DMS53 (cell line): ENCODE measurements at regions not wholly inside any gene's neighbourhood (a gene's known extent, or its start where the extent isn't known, plus 50 kb on each side); places are given as distances from the start of the nearest gene placed in this dataset.

Source experiments
- DNase-seq: peaks from one replicate; lab custom pipeline; 2025; lab: John Stamatoyannopoulos, UW

DNA sequence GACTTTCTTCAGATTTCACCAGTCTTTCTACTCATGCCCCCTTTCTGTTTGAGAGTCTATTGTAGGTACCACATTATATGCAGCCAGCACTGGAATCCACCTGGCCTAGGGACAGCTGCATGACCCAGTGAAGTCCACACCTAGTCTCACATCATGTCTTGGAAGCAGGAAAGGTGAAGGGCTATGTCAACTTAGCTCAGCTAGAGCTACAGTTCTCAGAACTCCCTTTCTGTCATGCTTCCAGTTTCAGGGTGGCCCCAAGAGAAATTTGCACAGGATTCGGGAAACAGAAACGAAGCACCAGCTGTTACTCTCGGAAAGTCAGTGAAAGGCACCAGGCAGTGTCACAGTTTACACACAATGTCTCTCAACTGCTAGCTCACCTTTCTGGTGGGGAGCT lies 51.6 kb upstream of the NLRP1 start:
- DNase-seq = no peak

DNA sequence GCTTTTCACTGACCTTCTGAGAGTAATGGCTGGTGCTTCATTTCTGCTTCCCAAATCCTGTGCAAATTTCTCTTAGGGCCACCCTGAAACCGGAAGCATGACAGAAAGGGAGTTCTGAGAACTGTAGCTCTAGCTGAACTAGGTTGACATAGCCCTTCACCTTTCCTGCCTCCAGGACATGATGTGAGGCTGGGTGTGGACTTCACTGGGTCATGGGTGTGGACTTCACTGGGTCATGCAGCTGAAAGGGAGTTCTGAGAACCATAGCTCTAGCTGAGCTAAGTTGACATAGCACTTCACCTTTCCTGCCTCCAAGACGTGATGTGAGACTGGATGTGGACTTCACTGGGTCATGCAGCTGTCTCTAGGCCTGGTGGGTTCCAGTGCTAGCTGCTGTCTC lies 54.3 kb upstream of the NLRP1 start:
- no peak for DNase-seq

DNA sequence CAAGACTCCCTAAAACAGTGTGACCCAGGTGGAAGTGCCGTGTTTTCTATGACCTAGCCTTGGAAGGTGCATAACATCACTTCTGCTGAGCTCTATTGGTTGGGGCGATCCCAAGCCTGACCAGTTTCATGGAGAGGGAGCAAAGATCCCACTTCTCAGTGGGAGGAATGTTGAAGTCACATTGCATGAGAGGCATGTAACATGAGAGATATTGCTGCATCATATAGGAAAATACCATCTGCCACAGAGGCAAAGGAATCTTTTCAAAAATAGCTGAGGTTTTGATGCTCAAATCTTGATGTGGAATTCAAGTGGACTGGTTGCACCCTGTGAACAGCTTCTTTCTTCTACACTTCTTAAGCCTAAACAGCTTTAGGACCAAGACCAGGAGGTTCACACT lies 56.4 kb upstream of the NLRP1 start:
- no peak for DNase-seq

DNA sequence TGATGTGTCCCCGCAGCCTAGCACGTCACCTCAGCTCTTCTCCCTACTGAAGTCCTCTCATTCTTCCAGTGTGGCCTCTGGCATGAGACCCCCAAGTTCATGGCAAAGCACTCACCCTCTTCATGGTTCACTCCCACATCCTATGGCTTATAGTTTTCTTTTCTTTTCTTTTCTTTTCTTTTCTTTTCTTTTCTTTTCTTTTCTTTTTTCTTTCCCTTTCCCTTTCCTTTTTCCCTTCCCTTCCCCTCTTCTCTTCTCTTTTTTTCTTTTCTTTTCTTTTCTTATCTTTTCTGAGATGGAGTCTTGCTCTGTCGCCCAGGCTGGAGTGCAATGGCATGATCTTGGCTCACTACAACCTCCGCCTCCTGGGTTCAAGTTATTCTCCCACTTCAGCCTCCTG lies 58.4 kb upstream of the NLRP1 start:
- no peak for DNase-seq

DNA sequence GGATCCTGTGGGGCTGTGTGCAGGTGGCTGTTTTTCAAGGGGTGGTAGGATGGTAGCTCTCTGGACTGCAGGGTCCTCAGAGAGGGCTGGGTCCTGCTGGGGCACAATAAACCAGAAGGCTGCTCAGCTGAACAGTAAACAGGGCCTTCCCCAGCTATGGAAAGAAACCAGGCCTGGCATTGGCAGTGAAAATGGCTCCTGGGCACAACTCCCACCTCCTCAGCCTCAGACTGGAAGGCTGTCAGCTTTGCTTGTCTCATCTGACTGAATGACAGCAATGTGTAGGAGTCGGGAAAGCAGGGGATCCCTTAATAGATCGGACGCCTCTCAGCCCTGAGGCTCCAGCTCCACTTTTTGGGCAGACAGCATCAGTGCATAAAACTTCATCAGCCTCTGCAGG lies 59.8 kb upstream of the NLRP1 start:
- no peak for DNase-seq

DNA sequence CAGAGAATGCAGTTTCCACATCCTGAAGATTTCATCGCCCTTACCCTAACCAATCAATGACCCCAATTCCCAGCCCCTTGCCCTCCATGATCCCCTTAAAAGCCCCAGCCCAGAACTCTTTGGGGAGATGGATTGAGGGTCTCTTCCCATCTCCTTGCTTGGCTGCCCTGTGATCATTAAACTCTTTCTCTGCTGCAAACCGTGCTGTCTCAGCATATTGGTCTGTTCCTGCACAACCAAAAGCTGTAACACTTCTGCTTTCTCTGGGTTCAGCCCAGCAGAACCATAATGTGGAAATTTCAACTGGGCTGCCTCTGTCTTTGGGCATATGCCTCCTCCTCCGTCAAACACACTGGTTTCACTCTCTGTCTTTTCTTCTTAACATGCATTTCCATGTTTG lies 67.0 kb upstream of the NLRP1 start:
- DNase-seq = no peak

DNA sequence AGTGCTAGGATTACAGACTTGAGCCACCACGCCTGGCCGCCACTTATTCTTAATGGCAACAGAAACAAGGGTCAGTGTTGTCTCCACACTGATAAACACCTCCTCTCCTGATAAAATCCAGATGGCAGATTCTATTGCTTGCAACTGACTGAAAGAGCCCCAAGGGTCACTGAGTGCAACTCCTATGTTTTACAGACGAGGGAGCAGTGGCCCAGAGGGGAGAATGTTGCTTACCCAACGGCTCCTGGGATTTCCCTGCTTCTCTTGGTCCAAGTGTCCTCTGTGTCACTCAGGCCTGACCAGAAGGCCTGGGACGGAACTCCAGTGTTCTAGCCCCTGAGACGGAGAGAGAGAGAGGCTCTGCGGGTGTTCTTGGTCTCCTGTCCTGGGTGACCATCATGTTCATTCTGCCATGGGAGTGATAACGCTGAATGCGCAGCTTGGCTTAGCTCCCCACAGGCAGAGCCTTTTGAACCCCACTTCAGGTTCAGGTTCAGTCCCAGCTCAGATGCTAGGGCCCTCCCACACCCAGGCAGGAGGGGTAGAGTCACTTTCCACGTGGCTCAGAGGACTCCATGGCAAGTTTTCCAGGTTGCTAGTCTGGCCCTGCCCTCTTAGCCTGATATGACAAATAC lies 77.3 kb upstream of the NLRP1 start:
- peak; percentile 18 for DNase-seq

DNA sequence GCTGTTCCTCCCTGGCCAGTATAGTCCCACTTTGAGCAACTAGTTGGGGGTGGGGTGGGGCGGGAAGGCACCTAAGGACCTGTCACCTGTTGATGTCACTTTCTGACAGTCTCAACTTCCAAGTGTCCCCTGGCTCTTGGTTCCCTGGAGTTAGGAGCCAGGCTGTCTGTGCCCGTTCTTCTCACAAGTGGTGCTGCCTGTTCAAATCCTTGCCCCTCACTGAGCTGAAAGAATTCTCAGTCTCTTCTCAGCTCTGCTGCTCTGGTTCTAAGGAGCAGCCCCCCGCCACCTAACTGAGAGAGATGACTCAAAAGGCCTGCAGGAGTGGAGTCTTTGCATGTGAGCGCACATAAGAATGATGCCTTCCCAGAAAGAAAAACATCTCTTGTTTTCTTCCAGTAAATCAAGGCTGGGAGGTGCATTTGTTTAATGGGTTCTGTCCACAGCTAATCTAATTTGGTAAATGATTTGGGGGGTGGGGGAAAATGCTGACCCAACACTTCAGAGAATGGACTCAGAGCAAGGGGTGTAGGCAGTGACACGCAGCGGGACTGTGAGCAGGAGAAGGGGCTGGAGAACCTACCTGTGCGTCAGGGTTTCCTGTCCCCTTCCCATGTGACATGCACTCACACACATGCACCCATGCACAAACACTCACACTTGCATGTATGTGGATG lies 78.2 kb upstream of the NLRP1 start:
- DNase-seq = no peak

DNA sequence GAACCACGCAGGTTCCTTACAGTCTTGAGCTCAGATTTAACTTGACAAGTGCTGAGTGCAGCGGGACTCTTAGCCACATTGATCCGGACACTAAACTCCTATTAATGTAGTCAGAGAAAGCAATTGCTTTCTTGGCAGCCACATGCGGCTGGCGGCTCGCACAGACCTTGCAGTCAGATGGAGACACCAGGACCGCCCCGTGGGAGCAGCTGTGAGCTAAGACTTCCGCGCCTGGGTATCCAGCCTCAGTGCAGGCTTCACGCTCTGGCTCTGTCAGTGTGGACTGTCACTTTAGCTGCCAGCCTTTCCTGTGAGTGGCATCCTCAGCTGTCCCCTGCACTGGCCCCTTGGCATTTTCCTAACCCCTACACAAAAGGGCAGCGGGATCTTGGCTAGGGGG lies 80.9 kb upstream of the NLRP1 start:
- no peak for DNase-seq

DNA sequence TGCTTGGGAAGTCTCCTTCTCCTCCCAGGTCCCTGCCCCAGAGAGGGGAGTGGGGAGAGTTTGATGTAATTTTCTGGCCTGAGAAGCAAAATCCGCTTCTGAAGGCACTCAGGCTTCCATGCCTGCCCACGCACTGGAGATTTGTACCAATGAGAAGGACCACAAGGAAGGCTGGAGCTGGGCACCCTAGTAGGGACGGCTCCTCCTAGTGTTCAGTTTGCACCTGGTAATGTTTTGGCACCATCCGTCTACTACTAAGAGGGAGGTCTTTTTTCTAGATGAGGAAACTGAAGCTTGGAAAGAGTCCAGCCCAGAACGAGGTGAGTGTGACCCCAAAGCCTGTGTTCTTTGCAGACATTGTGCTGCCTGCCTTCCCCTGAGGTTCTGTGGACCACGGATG lies 83.6 kb upstream of the NLRP1 start:
- peak; percentile 13 for DNase-seq

DNA sequence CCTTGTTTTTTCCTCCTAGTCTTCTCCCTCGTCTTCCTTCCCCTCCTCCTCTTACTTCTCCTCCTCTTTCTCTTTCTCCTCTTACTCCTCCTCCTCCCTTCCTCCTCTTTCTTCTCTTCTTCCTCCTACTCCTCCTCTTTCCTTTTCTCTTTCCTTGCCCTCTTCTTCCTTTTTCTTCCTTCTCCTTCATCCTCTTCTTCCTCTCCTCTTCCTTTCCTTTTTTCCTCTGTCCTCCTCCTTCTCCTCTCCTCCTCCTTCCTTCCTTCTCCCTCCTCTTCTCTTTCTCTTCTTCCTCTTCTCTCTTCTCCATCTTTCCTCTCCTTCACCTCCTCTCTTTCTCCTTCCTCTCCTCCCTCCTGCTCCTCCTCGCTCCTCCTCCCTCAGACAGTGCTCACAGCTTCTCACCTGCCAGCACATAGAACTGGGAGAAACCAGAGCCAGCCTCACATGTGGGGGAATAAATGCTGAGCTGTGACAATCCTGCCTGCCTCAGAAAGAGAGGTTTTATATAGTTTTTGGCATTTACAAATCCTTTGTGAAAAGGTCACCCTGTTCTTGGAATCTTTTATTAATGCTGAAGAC lies 84.3 kb upstream of the NLRP1 start:
- DNase-seq = no peak

DNA sequence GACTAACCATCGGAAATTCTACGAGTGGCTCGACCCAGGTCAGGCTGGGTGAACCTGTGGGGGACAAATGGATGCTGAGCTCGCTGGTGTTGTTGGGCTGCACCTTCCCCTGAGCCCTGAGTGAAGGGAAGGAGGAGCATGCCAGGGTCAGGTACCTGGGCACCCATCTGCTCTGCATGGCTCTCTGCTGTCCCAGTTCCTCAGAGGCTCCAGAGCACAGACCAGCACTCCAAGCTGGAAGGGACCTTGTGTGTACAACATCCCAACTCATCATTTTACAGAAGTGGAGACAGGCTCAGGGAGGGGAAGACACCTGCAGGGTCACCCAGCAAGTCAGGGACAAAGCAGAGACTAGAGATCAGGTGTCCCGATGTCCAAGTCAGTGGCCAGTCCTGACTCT lies 84.9 kb upstream of the NLRP1 start:
- no peak for DNase-seq

DNA sequence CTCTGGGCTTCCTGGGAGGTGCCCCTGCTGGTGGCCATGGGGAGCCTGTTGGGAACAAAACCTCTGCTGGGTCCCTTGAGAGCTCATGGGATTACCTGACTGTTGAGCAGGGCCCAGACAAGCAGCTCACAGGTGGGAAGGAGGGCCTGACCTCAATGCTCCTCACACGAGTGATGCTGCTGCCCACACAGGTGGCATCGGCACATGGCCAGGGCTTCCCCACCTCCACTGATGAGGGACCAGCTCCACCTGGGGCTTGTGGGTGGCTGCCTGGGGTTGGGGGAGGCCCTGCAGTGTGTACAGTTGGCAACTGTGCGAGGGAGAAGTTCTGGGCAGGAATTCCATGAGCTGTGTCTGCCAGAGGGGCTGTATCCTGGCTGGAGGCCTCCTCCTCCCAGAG lies 87.8 kb upstream of the NLRP1 start:
- DNase-seq = no peak

DNA sequence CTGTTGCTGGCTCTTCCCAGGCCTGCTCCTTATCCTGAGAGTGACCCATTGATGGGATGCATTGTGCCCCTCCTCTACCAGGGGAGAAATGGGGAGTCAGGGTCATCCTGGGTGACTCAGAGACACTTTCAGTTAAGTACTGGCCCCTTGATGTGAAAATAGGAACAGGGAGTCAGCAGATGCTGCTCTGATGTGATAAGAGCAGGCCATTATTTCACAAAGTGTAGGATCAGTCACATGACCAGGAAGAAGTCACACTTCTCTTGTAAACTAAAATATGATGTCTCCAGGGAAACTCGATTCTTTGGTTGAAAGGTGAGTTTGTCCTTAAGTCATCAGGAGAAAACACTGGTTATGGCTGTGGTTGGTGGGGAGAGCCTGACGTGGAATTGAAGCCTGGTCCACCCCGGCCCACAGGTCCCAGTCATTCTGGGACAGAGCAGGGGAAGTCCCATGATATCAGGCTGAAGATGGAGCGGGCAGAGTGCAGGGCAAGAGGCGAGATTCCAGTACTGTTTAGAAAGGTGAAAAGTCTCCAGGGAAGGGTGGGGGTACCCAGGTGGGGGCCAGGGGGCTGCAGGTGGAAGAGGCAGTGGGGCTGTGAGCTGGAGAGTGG lies 88.6 kb upstream of the NLRP1 start:
- no peak for DNase-seq

DNA sequence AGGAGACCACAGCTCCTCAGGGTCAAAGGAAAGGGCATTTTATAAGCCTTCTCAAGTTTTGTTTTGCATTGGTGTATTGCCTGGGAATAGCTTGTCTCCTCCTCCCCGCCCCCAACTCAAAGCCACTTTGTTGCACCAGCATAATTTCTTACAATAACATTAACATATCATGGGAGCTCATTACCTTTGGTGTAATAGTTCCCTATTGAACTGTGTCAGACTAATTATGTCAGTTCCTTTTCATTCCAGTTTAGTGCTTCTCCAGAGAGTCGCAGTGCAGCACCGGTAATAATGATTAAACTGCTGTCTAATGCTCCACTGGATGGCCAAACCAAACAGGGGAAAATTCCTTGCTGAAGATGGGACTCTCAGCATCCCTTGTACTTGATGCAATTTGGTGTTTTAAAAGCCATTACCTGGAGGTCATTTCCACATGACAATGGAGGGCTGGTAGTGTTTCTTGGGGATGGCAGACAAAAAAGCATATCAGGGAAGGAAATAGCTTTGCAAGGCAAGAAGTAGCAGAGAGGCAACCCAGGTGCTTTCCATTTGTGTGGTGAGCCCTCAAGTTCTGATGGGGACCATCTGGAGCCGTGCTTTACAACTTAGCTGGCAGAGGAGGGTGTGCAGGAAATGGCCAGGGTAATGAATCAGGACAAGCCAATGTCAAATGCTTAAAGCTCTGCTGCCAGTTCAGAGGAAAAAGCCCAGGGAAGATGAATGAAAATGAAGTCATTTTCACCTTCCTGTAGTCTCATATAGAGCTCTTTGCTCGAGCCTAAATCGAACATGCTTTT lies 91.5 kb upstream of the NLRP1 start:
- DNase-seq = no peak

DNA sequence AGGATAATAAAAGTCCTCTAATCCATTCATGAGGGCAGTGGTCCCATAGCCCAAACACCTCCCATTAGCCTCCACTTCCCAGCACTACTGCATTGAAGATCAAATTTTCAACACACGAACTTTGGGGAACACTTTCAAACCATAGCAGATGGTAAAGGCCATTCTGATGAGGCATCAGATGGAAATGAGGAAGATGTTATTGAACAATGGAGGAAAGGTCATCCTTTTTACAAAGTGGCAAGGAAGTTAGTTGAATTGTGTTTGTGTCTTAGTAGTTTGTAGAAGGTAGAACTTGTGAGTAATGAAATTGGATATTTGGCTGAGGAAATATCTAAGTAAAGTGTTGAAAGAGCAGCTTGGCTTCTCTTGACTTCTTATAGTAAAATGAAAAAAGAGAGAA lies 93.3 kb upstream of the NLRP1 start:
- DNase-seq = no peak

DNA sequence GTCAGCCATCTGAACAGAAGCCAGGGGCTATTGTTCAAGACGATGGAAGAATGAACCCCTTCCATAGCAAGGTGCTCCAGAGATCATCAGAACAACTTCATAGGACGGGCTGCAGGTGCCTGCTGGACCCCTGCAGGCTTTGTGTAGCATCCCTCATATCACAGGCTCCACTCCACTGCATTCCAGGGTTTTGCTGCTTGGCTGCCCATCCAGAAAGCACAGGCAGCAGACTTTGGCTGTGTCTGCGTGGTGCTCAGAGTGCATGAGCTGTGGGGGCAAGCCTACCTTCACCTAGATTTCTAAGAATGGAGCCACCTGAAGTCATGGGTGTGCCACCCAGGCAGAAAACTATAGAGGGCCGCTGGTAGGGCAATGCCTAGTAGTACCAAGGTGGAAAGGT lies 93.9 kb upstream of the NLRP1 start:
- no peak for DNase-seq

DNA sequence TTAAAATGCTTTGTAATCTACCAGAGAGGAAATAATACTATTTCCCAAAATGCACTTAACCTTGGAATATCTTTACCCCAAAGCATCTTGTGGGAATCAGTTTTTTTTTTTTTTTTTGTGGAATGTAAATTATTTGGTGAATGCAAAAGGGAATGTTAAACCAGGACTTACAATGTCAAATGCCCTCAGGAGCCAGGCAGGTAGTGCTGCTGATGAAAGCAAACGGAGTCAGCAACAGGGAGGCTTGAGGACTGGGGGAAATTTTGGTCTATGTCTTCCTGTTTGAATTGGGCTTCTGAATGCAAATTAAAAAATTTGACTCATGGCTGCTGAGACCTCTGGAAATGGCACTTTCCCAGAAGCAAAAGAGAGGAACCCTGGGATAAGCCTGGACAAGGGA lies 96.5 kb upstream of the NLRP1 start:
- no peak for DNase-seq

DNA sequence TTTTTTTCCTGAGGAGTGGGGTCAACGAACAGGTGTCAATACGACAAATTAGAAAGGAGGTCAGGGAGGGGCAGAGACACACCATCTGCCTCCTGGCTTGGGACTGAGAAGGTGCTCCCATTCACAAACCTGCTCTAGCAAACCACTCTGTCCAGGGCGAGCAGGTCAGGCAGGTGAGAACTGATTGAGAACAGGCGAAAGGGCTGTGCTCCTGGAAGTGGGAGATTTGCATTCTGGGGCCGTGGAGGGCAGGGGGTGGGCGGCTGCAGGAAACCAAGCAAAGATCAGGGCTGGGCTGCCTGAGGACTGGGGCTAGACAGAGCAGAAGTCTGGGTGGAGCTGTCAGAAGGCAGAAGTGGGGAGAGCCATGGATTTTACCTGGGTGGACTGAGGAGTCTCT lies 98.9 kb upstream of the NLRP1 start:
- no peak for DNase-seq

DNA sequence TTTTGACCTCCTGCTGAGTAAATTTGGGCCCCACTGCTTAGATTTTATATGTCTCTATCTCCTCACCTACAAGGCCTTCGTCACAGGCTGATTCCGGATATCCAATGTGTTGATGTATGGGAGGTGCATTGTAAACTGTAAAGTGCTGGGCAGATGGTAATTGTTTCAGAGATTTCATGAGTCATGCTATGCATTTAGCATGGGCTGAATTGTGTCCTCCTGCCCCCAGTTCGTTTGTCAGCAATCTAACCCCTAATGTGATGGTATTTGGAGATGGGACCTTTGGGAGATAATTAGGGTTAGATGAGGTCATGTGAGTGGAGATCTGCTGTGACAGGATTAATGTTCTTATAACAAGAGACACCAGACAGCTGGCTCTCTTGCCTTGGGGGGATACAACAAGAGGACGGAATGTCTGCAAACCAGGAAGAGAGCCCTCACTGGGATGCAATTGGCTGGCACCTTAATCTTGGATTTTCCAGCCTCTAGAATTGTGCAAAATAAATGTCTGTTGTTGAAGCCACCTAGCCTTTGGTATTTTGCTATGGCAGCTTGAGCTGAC lies 101.8 kb upstream of the NLRP1 start:
- DNase-seq = no peak

DNA sequence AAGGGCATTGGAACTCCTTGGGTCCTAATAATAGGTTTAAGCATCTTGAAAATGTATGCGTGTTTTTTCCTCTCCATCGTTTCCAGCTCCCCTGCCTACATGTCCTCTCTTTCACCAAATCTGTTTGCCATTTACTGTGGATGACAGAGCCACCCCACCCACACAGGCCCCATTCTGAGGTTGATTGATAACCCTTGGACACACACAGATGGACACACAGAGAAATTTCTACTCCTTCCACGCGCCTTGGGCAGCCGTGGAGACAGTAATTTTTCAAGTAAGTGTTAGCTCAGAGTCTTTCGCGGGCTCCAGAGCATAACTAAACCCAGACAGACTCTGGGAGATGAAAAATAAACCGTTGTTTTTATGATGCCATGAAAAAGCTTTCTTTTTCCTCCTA lies 103.3 kb upstream of the NLRP1 start:
- DNase-seq = no peak

DNA sequence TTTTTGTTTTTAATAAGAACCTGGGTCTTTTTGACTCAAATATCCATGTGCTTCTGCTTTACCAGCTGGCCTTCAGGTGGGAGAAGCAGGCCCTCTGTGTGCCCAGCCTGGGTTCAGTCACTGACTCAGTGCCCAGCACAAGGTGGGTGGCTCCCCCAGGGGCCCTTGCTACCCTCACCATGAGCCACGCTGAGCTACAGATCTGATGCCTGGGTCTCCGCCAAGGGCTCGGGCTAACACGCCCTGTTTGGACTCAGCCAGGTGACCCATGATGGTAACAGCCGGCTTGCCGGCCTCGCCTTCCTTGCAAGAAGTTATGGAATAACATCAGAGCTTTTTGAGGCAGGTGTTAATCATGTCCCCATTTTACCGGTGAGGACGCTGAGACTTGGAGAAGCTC lies 109.5 kb upstream of the NLRP1 start:
- DNase-seq = no peak
